ENCODE measurements at regions not wholly inside any gene's neighbourhood (a gene's known extent, or its start where the extent isn't known, plus 50 kb on each side); places are given as distances from the start of the nearest gene placed in this dataset.

DNA sequence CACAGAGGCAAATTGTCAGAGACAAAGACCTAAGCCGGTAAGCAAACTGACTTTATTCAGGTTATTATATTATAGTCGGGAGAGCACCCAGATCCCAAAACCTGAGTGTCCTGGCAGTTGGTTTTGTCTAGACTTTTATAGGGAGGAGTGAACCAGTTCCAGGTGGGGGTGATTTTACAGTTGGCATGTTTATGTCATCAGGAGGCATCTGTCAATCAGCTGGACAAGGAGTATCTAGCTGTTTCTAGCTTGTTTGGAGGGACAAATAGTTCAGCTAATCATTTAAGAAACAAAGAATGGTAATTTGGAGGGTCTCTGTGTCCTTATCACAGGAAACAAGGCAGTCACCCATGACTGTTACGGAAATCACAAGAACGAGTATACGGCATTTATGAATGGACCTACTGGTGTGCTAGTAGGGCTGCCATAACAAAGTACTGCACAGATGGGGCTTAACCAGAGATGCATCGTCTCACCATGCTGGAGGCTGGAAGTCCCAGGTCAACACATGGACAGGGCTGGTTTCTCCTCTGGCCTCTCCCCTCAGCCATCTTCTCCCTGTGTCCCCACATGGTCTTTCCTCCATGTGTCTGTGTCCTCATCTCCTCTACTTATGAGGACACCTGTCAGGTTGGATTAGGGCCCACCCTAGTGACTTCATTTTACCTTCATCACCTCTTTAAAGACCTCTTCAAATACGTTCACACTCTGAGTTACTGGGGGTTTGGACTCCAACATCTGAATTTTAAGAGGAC lies 122.7 kb downstream of the LY86 start:
- Histone ChIP-seq H3K27me3 (replicated peaks; ENCODE audit: control insufficient read depth, insufficient read depth, low read length) (no peaks in the 10 kb centered on the region), H3K4me3 (replicated peaks; ENCODE audit: low read depth, low read length) (no peak overlapping the region), H3K36me3 (ENCODE audit: control insufficient read depth, insufficient read depth, low read length) (no peaks in the 10 kb centered on the region)
- no peak for TF ChIP-seq CTCF (IDR thresholded peaks at IDR 0.05; ENCODE audit: insufficient read depth, low read length, poor library complexity, severe bottlenecking)
- DNase-seq (ENCODE audit: extremely low read depth, insufficient read length), result no peak

GRCh38 chr6:6711832-6712448 lies 123.4 kb downstream of the LY86 start:
- DNase-seq (ENCODE audit: extremely low read depth, insufficient read length), result peak; percentile 36
- H3K36me3 ChIP-seq (ENCODE audit: control insufficient read depth, insufficient read depth, low read length), result no peaks in the 10 kb centered on the region
- no peak for TF ChIP-seq CTCF (IDR thresholded peaks at IDR 0.05; ENCODE audit: insufficient read depth, low read length, poor library complexity, severe bottlenecking)
- no peak overlapping the region for H3K4me3 ChIP-seq (replicated peaks; ENCODE audit: low read depth, low read length)
- no peaks in the 10 kb centered on the region for H3K27me3 ChIP-seq (replicated peaks; ENCODE audit: control insufficient read depth, insufficient read depth, low read length)

DNA sequence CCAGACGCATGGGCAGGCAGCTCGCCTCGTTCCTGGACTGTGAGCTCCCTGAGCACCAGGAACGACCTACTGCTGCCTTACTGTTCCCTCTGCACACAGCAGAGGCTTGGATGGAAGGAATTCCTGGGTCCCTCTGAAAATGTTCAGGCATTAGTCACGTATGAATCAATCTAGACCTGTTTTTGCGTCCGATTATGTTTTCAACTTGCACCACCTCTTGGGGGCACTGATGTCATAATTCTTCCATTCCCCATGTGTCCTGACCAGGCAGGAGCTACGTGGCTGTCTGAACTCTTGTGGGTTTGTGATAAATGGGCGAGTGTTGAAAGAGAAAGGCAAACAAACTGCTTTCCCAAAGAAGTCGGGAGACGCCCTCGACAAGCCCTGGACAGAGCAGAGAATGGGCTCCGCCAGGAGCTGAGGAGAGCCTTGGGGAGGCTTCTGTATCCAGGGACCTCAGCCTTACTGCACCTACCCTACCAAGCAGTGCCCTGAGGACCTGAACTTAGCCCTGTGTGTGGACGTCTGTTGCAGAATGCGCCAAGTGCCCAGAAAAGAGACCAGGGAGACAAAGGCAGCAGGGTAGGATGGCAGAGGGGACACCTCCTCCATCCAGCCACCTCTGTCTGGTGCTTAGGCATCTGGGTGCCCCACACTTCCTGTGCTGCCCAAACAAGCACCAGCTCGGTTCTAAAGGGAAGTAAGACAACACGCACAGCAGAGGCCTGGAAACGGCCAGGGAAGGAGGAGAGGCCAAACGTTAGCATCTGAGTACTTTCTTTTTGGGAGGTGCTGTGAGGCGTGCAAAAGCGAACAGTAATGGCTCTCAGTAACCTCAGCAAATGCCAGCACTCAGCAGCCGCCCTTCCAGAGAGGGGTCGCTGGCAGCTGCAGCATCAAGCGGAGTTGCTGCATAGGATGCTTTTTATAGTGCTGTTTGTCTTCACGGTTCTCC lies 124.2 kb downstream of the LY86 start:
- H3K4me3 ChIP-seq (replicated peaks; ENCODE audit: low read depth, low read length), result no peak overlapping the region
- no peak for TF ChIP-seq CTCF (IDR thresholded peaks at IDR 0.05; ENCODE audit: insufficient read depth, low read length, poor library complexity, severe bottlenecking)
- peak; percentile 20 for DNase-seq (ENCODE audit: extremely low read depth, insufficient read length)
- no peaks in the 10 kb centered on the region for H3K36me3 ChIP-seq (ENCODE audit: control insufficient read depth, insufficient read depth, low read length)
- H3K27me3 ChIP-seq (replicated peaks; ENCODE audit: control insufficient read depth, insufficient read depth, low read length), result no peaks in the 10 kb centered on the region

- no peak for DNase-seq (ENCODE audit: extremely low read depth, insufficient read length)
- no peaks in the 10 kb centered on the region for H3K27me3 ChIP-seq (replicated peaks; ENCODE audit: control insufficient read depth, insufficient read depth, low read length)
- H3K36me3 ChIP-seq (ENCODE audit: control insufficient read depth, insufficient read depth, low read length), result no peaks in the 10 kb centered on the region
- no peak overlapping the region for H3K4me3 ChIP-seq (replicated peaks; ENCODE audit: low read depth, low read length)
- no peak for TF ChIP-seq CTCF (IDR thresholded peaks at IDR 0.05; ENCODE audit: insufficient read depth, low read length, poor library complexity, severe bottlenecking)
Observed at GRCh38 chr6:6713657-6714056, 125.1 kb downstream of the LY86 start.

DNA sequence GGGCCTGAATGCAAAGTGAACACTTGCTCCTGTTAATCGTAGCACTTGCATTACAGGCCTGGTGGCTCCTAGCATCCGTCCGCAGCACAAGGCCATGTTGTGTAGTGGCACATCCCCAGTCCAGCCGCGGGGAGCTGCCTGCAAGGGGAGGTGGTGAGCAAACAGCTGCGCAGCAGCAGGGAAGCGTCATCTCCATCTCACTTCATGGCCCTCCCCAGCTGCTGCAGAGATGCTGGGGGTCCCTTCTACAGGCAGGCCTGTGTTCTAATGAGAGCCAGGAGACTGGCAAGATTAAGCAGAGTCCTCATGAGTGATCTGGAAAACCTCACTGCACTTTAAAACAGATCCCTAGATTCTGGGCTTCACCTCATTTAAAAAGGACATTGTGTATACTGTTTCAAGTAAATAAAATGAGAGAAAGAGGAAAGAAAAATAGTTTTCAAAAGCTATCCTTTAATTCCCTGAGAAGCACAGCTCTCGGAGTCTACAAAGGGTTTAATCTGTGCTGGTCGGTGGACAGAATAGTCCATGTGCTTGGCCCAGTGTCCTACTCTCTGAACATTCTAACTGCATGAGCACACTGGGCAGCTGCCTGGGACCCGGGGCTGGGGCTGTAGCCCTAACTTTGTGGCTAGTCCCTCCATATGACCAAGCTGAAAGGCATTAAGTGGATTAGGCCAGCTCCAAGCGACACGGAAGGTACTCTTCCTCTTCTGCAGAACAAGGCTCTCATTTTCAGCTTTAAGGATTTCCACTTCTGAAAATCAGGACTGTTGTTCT lies 125.8 kb downstream of the LY86 start:
- H3K27me3 ChIP-seq (replicated peaks; ENCODE audit: control insufficient read depth, insufficient read depth, low read length), result no peaks in the 10 kb centered on the region
- no peak for DNase-seq (ENCODE audit: extremely low read depth, insufficient read length)
- H3K4me3 ChIP-seq (replicated peaks; ENCODE audit: low read depth, low read length), result no peak overlapping the region
- no peaks in the 10 kb centered on the region for H3K36me3 ChIP-seq (ENCODE audit: control insufficient read depth, insufficient read depth, low read length)
- no peak for TF ChIP-seq CTCF (IDR thresholded peaks at IDR 0.05; ENCODE audit: insufficient read depth, low read length, poor library complexity, severe bottlenecking)
